Suprapubic skin (tissue), 4 donors: ENCODE measurements at regions not wholly inside any gene's neighbourhood (a gene's known extent, or its start where the extent isn't known, plus 50 kb on each side); places are given as distances from the start of the nearest gene placed in this dataset.

Source experiments
- DNase-seq, 2 donors: peaks; one replicate each; pipeline ENCODE4 v3.0.0-alpha.2; 2019; ENCODE audit warnings: low spot score in 2 of 2
- H3K27ac ChIP-seq: fragments of 200-600 bp; sonication (generic); one replicate; pipeline ENCODE4 v1.5.1; 2019
- H3K27me3 ChIP-seq: fragments of 200-600 bp; sonication (generic); one replicate; pipeline ENCODE4 v1.5.1; 2019
- H3K36me3 ChIP-seq: fragments of 200-600 bp; sonication (generic); one replicate; pipeline ENCODE4 v1.5.1; 2019
- H3K4me1 ChIP-seq: fragments of 200-600 bp; sonication (generic); one replicate; pipeline ENCODE4 v1.5.1; 2019
- H3K4me3 ChIP-seq: fragments of 200-600 bp; sonication (generic); one replicate; pipeline ENCODE4 v1.5.1; 2019; ENCODE audit warnings: mild to moderate bottlenecking
- H3K9me3 ChIP-seq: fragments of 200-600 bp; sonication (generic); one replicate; pipeline ENCODE4 v1.5.1; 2019
- EP300 ChIP-seq: sonication (generic); formaldehyde crosslinking; IDR thresholded peaks from one replicate; pipeline ENCODE4 v1.6.1; 2017; ENCODE audit warnings: antibody characterized with exemption
- POLR2A ChIP-seq, 2 donors: fragments of 450-650 bp; IDR thresholded peaks; one replicate each; pipeline ENCODE4 v1.6.1; 2017; ENCODE audit warnings: antibody characterized with exemption in 2 of 2, mild to moderate bottlenecking in 2 of 2, moderate library complexity in 2 of 2
- POLR2AphosphoS5 ChIP-seq, 3 donors: sonication (generic); formaldehyde crosslinking; IDR thresholded peaks; one replicate each; pipeline ENCODE4 v1.6.1; 2017; ENCODE audit warnings: antibody characterized with exemption in 3 of 3
- WGBS: methylation state at CpG from one replicate; pipeline ENCODE4 v1.1.5; 2018; 5-methylcytosine and 5-hydroxymethylcytosine counted together
- TF ChIP-seq, protein P1 (sequence below), 2 donors: fragments of 200-600 bp in 1 of 2; fragments of 450-650 bp in 1 of 2; sonication (generic) in 1 of 2; IDR thresholded peaks; one replicate each; pipeline ENCODE4 v1.5.1; 2016 to 2019; ENCODE audit warnings: antibody characterized with exemption in 2 of 2, mild to moderate bottlenecking in 1 of 2, moderate library complexity in 1 of 2

DNA sequence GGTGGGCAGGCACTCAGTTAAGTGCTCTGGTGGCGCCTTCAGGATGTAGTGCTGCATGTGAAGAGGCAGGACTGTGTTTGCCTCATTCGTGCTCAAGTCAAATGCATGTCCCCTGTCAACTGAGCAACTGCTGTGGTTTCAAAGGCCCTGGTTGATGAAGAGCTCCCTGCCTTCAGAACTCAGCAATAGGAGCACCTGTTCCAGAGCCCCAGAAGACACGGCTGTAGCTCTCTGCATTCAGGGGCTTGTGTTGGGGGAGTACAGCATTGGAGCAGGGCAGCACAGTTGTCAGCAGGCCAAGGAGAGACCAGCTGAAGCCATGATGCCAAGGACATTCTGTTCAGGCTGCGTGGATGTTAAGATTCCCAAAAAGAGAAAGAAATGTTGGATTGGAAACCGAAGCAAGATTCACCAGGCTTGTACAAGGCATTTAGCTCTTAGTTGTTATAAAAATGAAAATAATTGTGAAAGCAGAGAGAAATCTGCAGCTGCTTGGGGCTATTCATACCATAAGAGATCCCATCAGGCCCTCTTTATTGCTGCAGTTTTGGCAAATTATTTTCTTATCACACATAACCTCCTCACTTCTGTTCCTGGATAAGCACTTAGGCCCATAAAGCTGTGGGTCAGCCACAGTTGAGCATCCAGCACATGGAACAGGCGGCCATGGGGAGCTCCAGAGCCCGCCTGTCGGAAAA, 252.4 kb upstream of the ZNF521 start:
- Histone ChIP-seq H3K27ac (no peak overlapping the region), H3K27me3 (no peaks in the 10 kb centered on the region), H3K9me3 (no peaks in the 10 kb centered on the region), H3K4me1 (no peaks in the 10 kb centered on the region), H3K4me3 (no peak overlapping the region), H3K36me3 (no peaks in the 10 kb centered on the region)
- WGBS = 87% methylated on average over 8 of the region's 8 CpGs
- TF ChIP-seq EP300 (no peak), POLR2A (IDR thresholded peaks at IDR 0.05) (no peak), POLR2AphosphoS5 (IDR thresholded peaks at IDR 0.05) (no peak)
- TF ChIP-seq, protein P1, sequence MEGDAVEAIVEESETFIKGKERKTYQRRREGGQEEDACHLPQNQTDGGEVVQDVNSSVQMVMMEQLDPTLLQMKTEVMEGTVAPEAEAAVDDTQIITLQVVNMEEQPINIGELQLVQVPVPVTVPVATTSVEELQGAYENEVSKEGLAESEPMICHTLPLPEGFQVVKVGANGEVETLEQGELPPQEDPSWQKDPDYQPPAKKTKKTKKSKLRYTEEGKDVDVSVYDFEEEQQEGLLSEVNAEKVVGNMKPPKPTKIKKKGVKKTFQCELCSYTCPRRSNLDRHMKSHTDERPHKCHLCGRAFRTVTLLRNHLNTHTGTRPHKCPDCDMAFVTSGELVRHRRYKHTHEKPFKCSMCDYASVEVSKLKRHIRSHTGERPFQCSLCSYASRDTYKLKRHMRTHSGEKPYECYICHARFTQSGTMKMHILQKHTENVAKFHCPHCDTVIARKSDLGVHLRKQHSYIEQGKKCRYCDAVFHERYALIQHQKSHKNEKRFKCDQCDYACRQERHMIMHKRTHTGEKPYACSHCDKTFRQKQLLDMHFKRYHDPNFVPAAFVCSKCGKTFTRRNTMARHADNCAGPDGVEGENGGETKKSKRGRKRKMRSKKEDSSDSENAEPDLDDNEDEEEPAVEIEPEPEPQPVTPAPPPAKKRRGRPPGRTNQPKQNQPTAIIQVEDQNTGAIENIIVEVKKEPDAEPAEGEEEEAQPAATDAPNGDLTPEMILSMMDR (IDR thresholded peaks at IDR 0.05) = no peak
- no peak for DNase-seq

DNA sequence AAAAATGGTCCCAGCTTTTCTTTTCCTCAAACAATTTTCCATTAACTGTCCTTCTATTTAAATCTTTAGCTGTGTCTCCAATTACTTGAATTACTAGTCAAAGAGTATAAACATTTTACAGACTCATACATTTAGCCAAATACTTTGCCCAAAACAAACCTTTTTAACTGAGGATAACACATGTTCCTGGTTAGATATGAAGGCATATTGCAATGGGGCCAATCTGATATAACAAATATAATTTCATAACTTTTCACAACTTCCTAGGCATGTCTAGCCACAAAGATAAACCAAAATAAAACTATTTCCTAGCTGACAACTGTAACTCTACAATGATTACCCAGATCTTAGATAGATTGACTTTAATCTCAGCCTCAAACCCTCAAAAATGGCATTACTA, 247.5 kb upstream of the ZNF521 start:
- Histone ChIP-seq H3K4me3 (no peak overlapping the region), H3K27ac (no peak overlapping the region), H3K9me3 (no peaks in the 10 kb centered on the region), H3K36me3 (no peaks in the 10 kb centered on the region), H3K4me1 (no peaks in the 10 kb centered on the region), H3K27me3 (peaks cover 3% of the 10 kb centered on the region)
- TF ChIP-seq POLR2AphosphoS5 (IDR thresholded peaks at IDR 0.05) (no peak), POLR2A (IDR thresholded peaks at IDR 0.05) (no peak), EP300 (no peak)
- TF ChIP-seq, protein P1 (IDR thresholded peaks at IDR 0.05) = no peak
- DNase-seq = no peak

DNA sequence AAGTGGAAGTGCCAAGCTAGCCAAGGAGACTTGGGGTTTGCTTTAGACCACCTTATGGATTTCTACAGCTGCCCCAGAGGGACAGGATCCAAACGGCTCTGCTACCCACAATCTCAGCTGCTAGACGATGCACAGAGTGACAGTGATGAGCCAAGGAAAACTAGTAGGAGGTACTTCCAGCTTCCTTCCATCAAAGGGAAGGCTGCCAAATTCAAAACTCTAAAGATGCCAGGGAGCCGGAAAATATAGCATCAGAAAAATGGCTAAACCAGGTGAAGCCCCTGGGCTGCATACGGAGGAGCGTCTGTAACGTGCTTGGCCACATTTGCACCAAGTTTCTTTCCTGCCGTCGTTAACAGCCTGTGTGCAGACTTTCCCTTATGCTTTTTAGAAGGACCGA, 245.5 kb upstream of the ZNF521 start:
- DNase-seq = no peak
- no peak overlapping the region for H3K27ac ChIP-seq
- no peaks in the 10 kb centered on the region for H3K9me3 ChIP-seq
- TF ChIP-seq EP300 (no peak), POLR2AphosphoS5 (IDR thresholded peaks at IDR 0.05) (no peak), POLR2A (IDR thresholded peaks at IDR 0.05) (no peak)
- TF ChIP-seq, protein P1 (IDR thresholded peaks at IDR 0.05) = no peak
- H3K36me3 ChIP-seq = no peaks in the 10 kb centered on the region
- 62% methylated on average over 9 of the region's 9 CpGs for WGBS
- H3K4me1 ChIP-seq = no peaks in the 10 kb centered on the region
- H3K4me3 ChIP-seq = no peak overlapping the region
- peaks cover 3% of the 10 kb centered on the region for H3K27me3 ChIP-seq

DNA sequence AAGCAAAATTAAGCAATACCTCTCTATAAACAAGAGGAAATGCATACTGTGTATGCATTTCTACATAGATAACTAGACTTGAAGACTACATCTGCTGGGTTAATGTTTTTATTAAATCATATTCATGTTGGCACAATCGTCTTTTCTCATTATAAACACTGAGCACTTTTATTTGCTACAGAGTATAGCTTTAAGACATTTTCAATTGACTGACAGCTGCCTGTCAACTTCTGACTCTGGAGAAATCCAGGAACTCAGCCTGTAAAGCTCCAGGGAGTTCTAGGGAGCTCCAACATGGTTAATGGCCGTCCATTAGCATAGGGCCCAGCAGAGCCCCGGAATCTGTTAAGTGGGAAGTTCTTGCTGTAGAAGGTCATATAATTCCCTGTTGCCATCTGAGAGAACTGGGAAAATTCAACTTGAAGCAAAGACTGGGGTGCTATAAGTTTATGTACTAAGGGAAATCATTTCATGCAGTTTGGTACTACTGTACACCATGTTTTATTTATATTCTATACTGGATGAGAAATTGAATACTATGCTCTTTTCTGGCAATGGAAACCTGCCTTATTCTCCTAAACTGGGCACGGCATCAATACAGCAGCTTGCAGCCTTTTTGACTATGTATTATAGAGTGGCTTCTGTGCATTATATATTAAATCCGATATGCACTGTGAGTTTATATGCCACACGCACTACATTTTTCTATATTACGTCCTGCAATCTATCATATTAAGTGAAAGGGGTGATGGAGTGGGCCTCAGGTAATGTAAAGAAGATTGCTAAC, 243.5 kb upstream of the ZNF521 start:
- TF ChIP-seq EP300 (no peak), POLR2AphosphoS5 (IDR thresholded peaks at IDR 0.05) (no peak), POLR2A (IDR thresholded peaks at IDR 0.05) (no peak)
- TF ChIP-seq, protein P1 (IDR thresholded peaks at IDR 0.05) = no peak
- Histone ChIP-seq H3K27me3 (peaks cover 3% of the 10 kb centered on the region), H3K36me3 (no peaks in the 10 kb centered on the region), H3K9me3 (no peaks in the 10 kb centered on the region), H3K27ac (no peak overlapping the region), H3K4me1 (no peaks in the 10 kb centered on the region), H3K4me3 (no peak overlapping the region)
- 83% methylated on average over 7 of the region's 7 CpGs for WGBS
- DNase-seq = no peak

DNA sequence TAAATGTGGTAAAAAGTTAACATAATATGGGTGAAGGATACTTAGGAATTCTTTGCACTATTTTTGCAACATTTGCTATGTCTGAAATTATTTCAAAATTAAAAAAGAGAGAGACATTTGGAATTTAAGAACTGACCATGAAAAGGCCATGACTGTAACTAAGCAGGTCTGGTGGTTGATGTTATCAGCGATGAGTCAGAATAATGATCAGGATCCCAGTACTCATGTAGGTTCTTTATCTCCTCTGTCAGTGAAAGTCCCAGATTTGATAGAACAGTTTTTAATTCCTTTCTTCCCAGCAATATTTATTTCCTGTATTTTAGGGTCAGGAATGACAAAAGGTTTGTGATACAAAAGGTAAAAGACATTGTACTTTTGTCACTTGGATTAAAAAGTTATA, 242.4 kb upstream of the ZNF521 start:
- Histone ChIP-seq H3K36me3 (no peaks in the 10 kb centered on the region), H3K4me3 (no peak overlapping the region), H3K4me1 (no peaks in the 10 kb centered on the region), H3K27me3 (peaks cover 3% of the 10 kb centered on the region), H3K9me3 (no peaks in the 10 kb centered on the region), H3K27ac (no peak overlapping the region)
- DNase-seq = no peak
- TF ChIP-seq EP300 (no peak), POLR2AphosphoS5 (IDR thresholded peaks at IDR 0.05) (no peak), POLR2A (IDR thresholded peaks at IDR 0.05) (no peak)
- TF ChIP-seq, protein P1 (IDR thresholded peaks at IDR 0.05) = no peak
- WGBS = 94% methylated on average over 1 of the region's 1 CpG
